Breast epithelium (tissue), 4 donors: ENCODE measurements at regions not wholly inside any gene's neighbourhood (a gene's known extent, or its start where the extent isn't known, plus 50 kb on each side); places are given as distances from the start of the nearest gene placed in this dataset.

Source experiments
- DNase-seq, 2 donors: peaks; one replicate each; pipeline ENCODE4 v3.0.0-alpha.2; 2019; ENCODE audit warnings: low spot score in 2 of 2
- H3K27ac ChIP-seq, 2 donors: fragments of 200-600 bp; sonication (generic) in 1 of 2; one replicate each; pipeline ENCODE4 v1.5.1; 2016 to 2019; ENCODE audit warnings: mild to moderate bottlenecking in 1 of 2
- H3K27me3 ChIP-seq, 2 donors: fragments of 200-600 bp; sonication (generic) in 1 of 2; one replicate each; pipeline versions ENCODE4 v1.5.1 to v1.6.0; 2017 to 2019; ENCODE audit warnings: control low read depth in 1 of 2, mild to moderate bottlenecking in 1 of 2
- H3K36me3 ChIP-seq: fragments of 200-600 bp; one replicate; pipeline ENCODE4 v1.5.1; 2019
- H3K4me1 ChIP-seq, 2 donors: fragments of 200-600 bp; sonication (generic); one replicate each; pipeline ENCODE4 v1.5.1; 2016 to 2019; ENCODE audit warnings: control low read depth in 1 of 2
- H3K4me3 ChIP-seq, 3 donors: fragments of 200-600 bp; sonication (generic); 1 replicate in 2 of 3; 2 replicates in 1 of 3; pipeline ENCODE4 v1.5.1; 2016 to 2019; ENCODE audit warnings: mild to moderate bottlenecking in 3 of 3, moderate library complexity in 2 of 3
- H3K9me3 ChIP-seq, 2 donors: fragments of 200-600 bp; sonication (generic) in 1 of 2; one replicate each; pipeline ENCODE4 v1.5.1; 2016 to 2019; ENCODE audit warnings: control low read depth in 1 of 2
- CTCF ChIP-seq, 3 donors: fragments of 450-650 bp; IDR thresholded peaks; one replicate each; pipeline ENCODE4 v1.5.1; 2016 to 2017; ENCODE audit warnings: antibody characterized with exemption in 3 of 3, mild to moderate bottlenecking in 3 of 3, moderate library complexity in 3 of 3
- POLR2A ChIP-seq: fragments of 450-650 bp; IDR thresholded peaks from one replicate; pipeline ENCODE4 v1.6.1; 2016; ENCODE audit warnings: antibody characterized with exemption, mild to moderate bottlenecking, moderate library complexity
- POLR2AphosphoS5 ChIP-seq, 3 donors: sonication (generic); formaldehyde crosslinking; IDR thresholded peaks; one replicate each; pipeline ENCODE4 v1.6.1; 2017; ENCODE audit warnings: antibody characterized with exemption in 3 of 3
- intact Hi-C: fragments of 100-400 bp; cut with DNase I; formaldehyde crosslinking; loops from one replicate; pipeline ENCODE4 v1.15.1; 2023; ENCODE audit warnings: low total_unique reads

- TF ChIP-seq CTCF (IDR thresholded peaks at IDR 0.05) (no peak), POLR2A (no peak), POLR2AphosphoS5 (IDR thresholded peaks at IDR 0.05) (no peak)
- no peaks in the 10 kb centered on the region for H3K36me3 ChIP-seq
- no peaks in the 10 kb centered on the region for H3K4me1 ChIP-seq
- H3K27ac ChIP-seq, result no peak overlapping the region
- DNase-seq, result no peak
- H3K9me3 ChIP-seq, result no peaks in the 10 kb centered on the region
- H3K27me3 ChIP-seq, result no peaks in the 10 kb centered on the region
- intact Hi-C loops, result no loop called here
- no peak overlapping the region for H3K4me3 ChIP-seq
These were observed 672.2 kb downstream of the GATA3 start for GRCh38 chr10:8726779-8727084.

- H3K4me3 ChIP-seq, result no peak overlapping the region
- H3K4me1 ChIP-seq, result no peaks in the 10 kb centered on the region
- DNase-seq, result no peak
- H3K9me3 ChIP-seq, result no peaks in the 10 kb centered on the region
- TF ChIP-seq POLR2A (no peak), CTCF (IDR thresholded peaks at IDR 0.05) (no peak), POLR2AphosphoS5 (IDR thresholded peaks at IDR 0.05) (no peak)
- no peaks in the 10 kb centered on the region for H3K27me3 ChIP-seq
- no peaks in the 10 kb centered on the region for H3K36me3 ChIP-seq
- no peak overlapping the region for H3K27ac ChIP-seq
- intact Hi-C loops, result no loop called here
These were observed 676.9 kb downstream of the GATA3 start for GRCh38 chr10:8731121-8732095.

- H3K9me3 ChIP-seq, result no peaks in the 10 kb centered on the region
- H3K36me3 ChIP-seq, result no peaks in the 10 kb centered on the region
- DNase-seq, result no peak
- intact Hi-C loops, result no loop called here
- no peaks in the 10 kb centered on the region for H3K4me1 ChIP-seq
- no peak overlapping the region for H3K4me3 ChIP-seq
- H3K27ac ChIP-seq, result no peak overlapping the region
- no peak for TF ChIP-seq POLR2A
- no peak for TF ChIP-seq CTCF (IDR thresholded peaks at IDR 0.05)
- TF ChIP-seq POLR2AphosphoS5 (IDR thresholded peaks at IDR 0.05), result no peak
- no peaks in the 10 kb centered on the region for H3K27me3 ChIP-seq
These were observed 684.5 kb downstream of the GATA3 start for GRCh38 chr10:8738987-8739386.

- Histone ChIP-seq H3K27ac (no peak overlapping the region), H3K36me3 (no peaks in the 10 kb centered on the region), H3K4me3 (peak overlapping the region in 1 of 3 donors; percentile 19), H3K4me1 (no peaks in the 10 kb centered on the region), H3K27me3 (no peaks in the 10 kb centered on the region), H3K9me3 (no peaks in the 10 kb centered on the region)
- intact Hi-C loops, result loop anchor here (5.0 kb wide), 1 partner anchor 600 kb away; no protein-coding TSS in a partner anchor
- no peak for DNase-seq
- no peak for TF ChIP-seq POLR2AphosphoS5 (IDR thresholded peaks at IDR 0.05)
- TF ChIP-seq CTCF (IDR thresholded peaks at IDR 0.05), result no peak
- TF ChIP-seq POLR2A, result no peak
These were observed 697.8 kb downstream of the GATA3 start for GRCh38 chr10:8752146-8752843.

GRCh38 chr10:8758029-8758428, 703.5 kb downstream of the GATA3 start:
- no peaks in the 10 kb centered on the region for H3K9me3 ChIP-seq
- no peak for DNase-seq
- no peaks in the 10 kb centered on the region for H3K27me3 ChIP-seq
- no peaks in the 10 kb centered on the region for H3K36me3 ChIP-seq
- H3K27ac ChIP-seq, result no peak overlapping the region
- TF ChIP-seq POLR2AphosphoS5 (IDR thresholded peaks at IDR 0.05) (no peak), POLR2A (no peak), CTCF (IDR thresholded peaks at IDR 0.05) (no peak)
- intact Hi-C loops, result no loop called here
- H3K4me3 ChIP-seq, result no peak overlapping the region
- H3K4me1 ChIP-seq, result no peaks in the 10 kb centered on the region
